Mesendoderm (in vitro differentiated cells): ENCODE measurements at regions not wholly inside any gene's neighbourhood (a gene's known extent, or its start where the extent isn't known, plus 50 kb on each side); places are given as distances from the start of the nearest gene placed in this dataset.

Source experiments
- DNase-seq: peaks from one replicate; pipeline ENCODE4 v3.0.0; 2013
- H2AK5ac ChIP-seq: 2 replicates; pipeline ENCODE4 v1.6.1; 2013; ENCODE audit warnings: low read length, inconsistent platforms
- H2BK120ac ChIP-seq: 2 replicates; pipeline ENCODE4 v1.6.1; 2013; ENCODE audit warnings: low read depth, mild to moderate bottlenecking, low read length, moderate library complexity, mixed read lengths
- H2BK15ac ChIP-seq: replicated peaks from 2 replicates; pipeline ENCODE4 v1.6.1; 2013; ENCODE audit warnings: low read depth, mild to moderate bottlenecking, moderate library complexity
- H2BK5ac ChIP-seq: 2 replicates; pipeline ENCODE4 v1.6.1; 2013; ENCODE audit warnings: low read length, inconsistent platforms
- H3K18ac ChIP-seq: 2 replicates; pipeline ENCODE4 v1.6.1; 2013; ENCODE audit warnings: mild to moderate bottlenecking, low read length, mixed read lengths
- H3K23ac ChIP-seq: one replicate; pipeline ENCODE4 v1.6.1; 2013; ENCODE audit warnings: low read length
- H3K27ac ChIP-seq: 2 replicates; pipeline ENCODE4 v1.5.1; 2013; ENCODE audit warnings: low read depth, mild to moderate bottlenecking, inconsistent platforms, low read length, moderate library complexity
- H3K27me3 ChIP-seq: 2 replicates; pipeline ENCODE4 v1.6.1; 2013; ENCODE audit warnings: low read length, control low read depth, mild to moderate bottlenecking, inconsistent platforms; ENCODE audit not compliant: insufficient read depth, poor library complexity
- H3K36me3 ChIP-seq: 2 replicates; pipeline ENCODE4 v1.6.1; 2013; ENCODE audit warnings: low read length, inconsistent platforms; ENCODE audit not compliant: control insufficient read depth, insufficient read depth
- H3K4ac ChIP-seq: one replicate; pipeline ENCODE4 v1.6.1; 2013; ENCODE audit warnings: low read depth, mild to moderate bottlenecking, low read length, moderate library complexity
- H3K4me1 ChIP-seq: 2 replicates; pipeline ENCODE4 v1.6.1; 2013; ENCODE audit warnings: low read depth, low read length, inconsistent platforms; ENCODE audit not compliant: control insufficient read depth
- H3K4me2 ChIP-seq: 2 replicates; pipeline ENCODE4 v1.6.1; 2013; ENCODE audit warnings: low read length
- H3K4me3 ChIP-seq: 2 replicates; pipeline ENCODE4 v1.5.1; 2013; ENCODE audit warnings: mild to moderate bottlenecking, low read length
- H3K56ac ChIP-seq: one replicate; pipeline ENCODE4 v1.6.1; 2013; ENCODE audit warnings: low read length
- H3K79me1 ChIP-seq: 2 replicates; pipeline ENCODE4 v1.6.1; 2013; ENCODE audit warnings: low read length, inconsistent platforms
- H3K79me2 ChIP-seq: 2 replicates; pipeline ENCODE4 v1.6.1; 2013; ENCODE audit warnings: mild to moderate bottlenecking, low read length; ENCODE audit not compliant: control insufficient read depth, insufficient read depth
- H3K9ac ChIP-seq: 2 replicates; pipeline ENCODE4 v1.6.1; 2013; ENCODE audit warnings: low read length, inconsistent platforms
- H4K5ac ChIP-seq: one replicate; pipeline ENCODE4 v1.6.1; 2013; ENCODE audit warnings: low read length
- H4K8ac ChIP-seq: one replicate; pipeline ENCODE4 v1.6.1; 2013; ENCODE audit warnings: low read depth, mild to moderate bottlenecking, control low read depth, low read length, moderate library complexity
- WGBS: extraction: QIAGEN DNeasy Blood & Tissue Kit; methylation state at CpG from one replicate; pipeline ENCODE4 v1.1.7; 2013; ENCODE audit warnings: low lambda C conversion rate, missing lambda C conversion rate; ENCODE audit not compliant: insufficient coverage; ENCODE audit errors: extremely low coverage; 5-methylcytosine and 5-hydroxymethylcytosine counted together

- H3K9ac ChIP-seq = no peak overlapping the region
- H3K79me2 ChIP-seq = no peaks in the 10 kb centered on the region
- no peak for DNase-seq
- no peak overlapping the region for H2BK15ac ChIP-seq
- no peak overlapping the region for H3K56ac ChIP-seq
- no peak overlapping the region for H4K8ac ChIP-seq
- H3K79me1 ChIP-seq = no peaks in the 10 kb centered on the region
- H3K18ac ChIP-seq = no peak overlapping the region
- no peaks in the 10 kb centered on the region for H3K27me3 ChIP-seq
- no peak overlapping the region for H3K27ac ChIP-seq
- no peak overlapping the region for H2AK5ac ChIP-seq
- no peaks in the 10 kb centered on the region for H3K4me1 ChIP-seq
- no peak overlapping the region for H4K5ac ChIP-seq
- no peak overlapping the region for H2BK5ac ChIP-seq
- H3K4me3 ChIP-seq = no peak overlapping the region
- H3K23ac ChIP-seq = no peak overlapping the region
- no peak overlapping the region for H3K4ac ChIP-seq
- H2BK120ac ChIP-seq = no peak overlapping the region
- H3K36me3 ChIP-seq = no peaks in the 10 kb centered on the region
- no peak overlapping the region for H3K4me2 ChIP-seq
These were observed 104.6 kb downstream of the AMY1C start for GRCh38 chr1:103854279-103854678.

GRCh38 chr1:103859721-103860120 lies 110.0 kb downstream of the AMY1C start:
- Histone ChIP-seq H3K23ac (no peak overlapping the region), H3K9ac (no peak overlapping the region), H3K27me3 (no peaks in the 10 kb centered on the region), H3K79me1 (no peaks in the 10 kb centered on the region), H3K4me3 (no peak overlapping the region), H3K79me2 (no peaks in the 10 kb centered on the region), H3K4me1 (no peaks in the 10 kb centered on the region), H2AK5ac (no peak overlapping the region), H3K56ac (no peak overlapping the region), H3K27ac (no peak overlapping the region), H3K4me2 (no peak overlapping the region), H3K36me3 (no peaks in the 10 kb centered on the region), H2BK5ac (no peak overlapping the region), H2BK120ac (no peak overlapping the region), H4K5ac (peak overlapping the region; percentile 5), H4K8ac (no peak overlapping the region), H2BK15ac (no peak overlapping the region), H3K18ac (no peak overlapping the region), H3K4ac (no peak overlapping the region)
- DNase-seq = no peak
- no CpG with 5 or more reads among the region's 2 CpGs for WGBS

- WGBS = no CpG with 5 or more reads among the region's 3 CpGs
These were observed 149.1 kb downstream of the AMY1C start for GRCh38 chr1:103898576-103899345.

GRCh38 chr1:103900005-103900404 lies 150.3 kb downstream of the AMY1C start:
- no peak overlapping the region for H2BK5ac ChIP-seq
- H3K23ac ChIP-seq = no peak overlapping the region
- H3K36me3 ChIP-seq = no peaks in the 10 kb centered on the region
- WGBS = no CpG with 5 or more reads among the region's 3 CpGs
- no peaks in the 10 kb centered on the region for H3K79me2 ChIP-seq
- no peak overlapping the region for H3K18ac ChIP-seq
- no peaks in the 10 kb centered on the region for H3K4me1 ChIP-seq
- H3K79me1 ChIP-seq = no peaks in the 10 kb centered on the region
- no peaks in the 10 kb centered on the region for H3K27me3 ChIP-seq
- no peak overlapping the region for H2BK120ac ChIP-seq
- H2AK5ac ChIP-seq = no peak overlapping the region
- no peak overlapping the region for H3K56ac ChIP-seq
- no peak overlapping the region for H3K4me3 ChIP-seq
- H4K5ac ChIP-seq = no peak overlapping the region
- no peak overlapping the region for H3K27ac ChIP-seq
- H3K9ac ChIP-seq = no peak overlapping the region
- no peak overlapping the region for H3K4ac ChIP-seq
- no peak overlapping the region for H4K8ac ChIP-seq
- no peak overlapping the region for H2BK15ac ChIP-seq
- H3K4me2 ChIP-seq = no peak overlapping the region
- DNase-seq = no peak

More at GRCh38 chr1:103898576-103899345, 149.1 kb downstream of the AMY1C start:
- no peaks in the 10 kb centered on the region for H3K4me1 ChIP-seq
- H3K18ac ChIP-seq = no peak overlapping the region
- H3K79me2 ChIP-seq = no peaks in the 10 kb centered on the region
- H2BK5ac ChIP-seq = no peak overlapping the region
- no peak overlapping the region for H3K4me2 ChIP-seq
- H3K56ac ChIP-seq = no peak overlapping the region
- no peak overlapping the region for H2AK5ac ChIP-seq
- no peak overlapping the region for H3K9ac ChIP-seq
- no peaks in the 10 kb centered on the region for H3K36me3 ChIP-seq
- H3K79me1 ChIP-seq = no peaks in the 10 kb centered on the region
- no peak overlapping the region for H3K27ac ChIP-seq
- no peak overlapping the region for H2BK15ac ChIP-seq
- H3K4ac ChIP-seq = no peak overlapping the region
- H4K8ac ChIP-seq = no peak overlapping the region
- H3K4me3 ChIP-seq = no peak overlapping the region
- no peaks in the 10 kb centered on the region for H3K27me3 ChIP-seq
- H2BK120ac ChIP-seq = no peak overlapping the region
- no peak overlapping the region for H4K5ac ChIP-seq
- no peak for DNase-seq
- no peak overlapping the region for H3K23ac ChIP-seq

- H4K5ac ChIP-seq = no peak overlapping the region
- no peak overlapping the region for H3K4me2 ChIP-seq
- no peaks in the 10 kb centered on the region for H3K36me3 ChIP-seq
- no peak overlapping the region for H4K8ac ChIP-seq
- WGBS = no CpG with 5 or more reads among the region's 4 CpGs
- no peak overlapping the region for H3K23ac ChIP-seq
- H3K27ac ChIP-seq = no peak overlapping the region
- no peak overlapping the region for H2BK120ac ChIP-seq
- no peak overlapping the region for H3K4ac ChIP-seq
- DNase-seq = no peak
- no peak overlapping the region for H3K56ac ChIP-seq
- no peaks in the 10 kb centered on the region for H3K4me1 ChIP-seq
- no peaks in the 10 kb centered on the region for H3K27me3 ChIP-seq
- H3K18ac ChIP-seq = no peak overlapping the region
- no peaks in the 10 kb centered on the region for H3K79me2 ChIP-seq
- H2BK15ac ChIP-seq = no peak overlapping the region
- H2BK5ac ChIP-seq = no peak overlapping the region
- no peaks in the 10 kb centered on the region for H3K79me1 ChIP-seq
- no peak overlapping the region for H3K9ac ChIP-seq
- H2AK5ac ChIP-seq = no peak overlapping the region
- H3K4me3 ChIP-seq = no peak overlapping the region
These were observed 151.4 kb downstream of the AMY1C start for GRCh38 chr1:103901072-103901471.

GRCh38 chr1:103905363-103905762 lies 155.7 kb downstream of the AMY1C start:
- Histone ChIP-seq H3K27ac (no peak overlapping the region), H3K4me2 (no peak overlapping the region), H3K27me3 (no peaks in the 10 kb centered on the region), H3K9ac (no peak overlapping the region), H2BK120ac (no peak overlapping the region), H3K56ac (no peak overlapping the region), H4K8ac (no peak overlapping the region), H2BK5ac (no peak overlapping the region), H3K4me1 (no peaks in the 10 kb centered on the region), H3K4me3 (no peak overlapping the region), H3K79me2 (no peaks in the 10 kb centered on the region), H4K5ac (no peak overlapping the region), H3K36me3 (no peaks in the 10 kb centered on the region), H3K23ac (no peak overlapping the region), H2BK15ac (no peak overlapping the region), H3K79me1 (no peaks in the 10 kb centered on the region), H2AK5ac (no peak overlapping the region), H3K4ac (no peak overlapping the region), H3K18ac (no peak overlapping the region)
- no CpG with 5 or more reads among the region's 1 CpG for WGBS
- DNase-seq = no peak
